Dedifferentiated amniotic fluid mesenchymal stem cell (primary cell): ENCODE measurements at regions not wholly inside any gene's neighbourhood (a gene's known extent, or its start where the extent isn't known, plus 50 kb on each side); places are given as distances from the start of the nearest gene placed in this dataset.
"Not testable (repeated sequence)": the region's sequence is repeated elsewhere in the genome, so short reads cannot be mapped to it uniquely, and the experiment has no call there.

Source experiments
- DNase-seq: peaks from one replicate; pipeline ENCODE4 v3.0.0-alpha.2; 2016; ENCODE audit errors: extremely low spot score

- DNase-seq: not testable (repeated sequence)
Observed at GRCh38 chr1:228796945-228797344, 61.7 kb downstream of the RHOU start.

DNA sequence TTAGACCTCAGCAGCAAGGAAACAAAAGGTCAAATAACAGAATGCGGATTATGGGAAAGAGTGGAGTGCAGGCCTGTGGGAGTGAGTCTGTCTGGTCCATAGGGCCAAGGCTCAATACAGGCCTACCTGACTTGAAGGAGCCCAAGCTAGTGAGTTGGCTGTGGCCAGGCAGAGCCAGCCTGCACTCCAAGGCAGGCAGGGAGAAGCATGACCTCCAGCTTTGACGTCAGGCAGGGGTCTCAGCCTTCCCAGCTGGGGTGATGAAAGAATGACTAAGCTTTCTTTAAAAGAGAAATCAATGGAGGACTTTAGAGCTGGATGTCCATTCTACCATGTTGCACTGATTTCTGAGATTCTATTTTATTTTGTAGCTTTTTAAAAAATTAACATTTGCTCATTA, 62.8 kb downstream of the RHOU start:
- DNase-seq: no peak

GRCh38 chr1:228798548-228798947, 63.3 kb downstream of the RHOU start:
- DNase-seq: no peak

- no peak for DNase-seq
Observed at GRCh38 chr1:228799924-228800323, 64.6 kb downstream of the RHOU start.

- DNase-seq: no peak
Observed at GRCh38 chr1:228801068-228801467, 65.8 kb downstream of the RHOU start.

- no peak for DNase-seq
Observed at GRCh38 chr1:228802386-228803220, 67.3 kb downstream of the RHOU start.

DNA sequence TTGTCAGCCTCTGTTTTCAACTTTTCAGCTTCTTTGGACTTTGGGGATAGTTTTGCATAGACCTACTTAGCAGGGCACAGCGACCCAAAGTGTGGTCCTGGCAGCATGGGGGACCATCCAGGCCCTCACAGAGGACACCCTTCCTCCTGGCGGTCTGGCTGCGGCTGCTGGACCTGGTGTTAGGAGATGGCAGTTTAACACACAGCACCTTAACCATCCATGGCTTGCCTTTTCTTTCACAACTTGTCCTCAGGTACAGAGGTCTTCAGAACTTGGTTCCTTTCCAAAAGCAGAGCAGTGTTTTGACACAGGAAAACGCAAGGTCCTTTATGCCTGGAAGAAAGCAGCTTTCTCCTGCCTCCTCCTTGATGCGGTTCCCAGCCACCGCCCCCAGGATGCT, 68.1 kb downstream of the RHOU start:
- DNase-seq: no peak

- DNase-seq: no peak
Observed at GRCh38 chr1:228804173-228804572, 68.9 kb downstream of the RHOU start.

DNA sequence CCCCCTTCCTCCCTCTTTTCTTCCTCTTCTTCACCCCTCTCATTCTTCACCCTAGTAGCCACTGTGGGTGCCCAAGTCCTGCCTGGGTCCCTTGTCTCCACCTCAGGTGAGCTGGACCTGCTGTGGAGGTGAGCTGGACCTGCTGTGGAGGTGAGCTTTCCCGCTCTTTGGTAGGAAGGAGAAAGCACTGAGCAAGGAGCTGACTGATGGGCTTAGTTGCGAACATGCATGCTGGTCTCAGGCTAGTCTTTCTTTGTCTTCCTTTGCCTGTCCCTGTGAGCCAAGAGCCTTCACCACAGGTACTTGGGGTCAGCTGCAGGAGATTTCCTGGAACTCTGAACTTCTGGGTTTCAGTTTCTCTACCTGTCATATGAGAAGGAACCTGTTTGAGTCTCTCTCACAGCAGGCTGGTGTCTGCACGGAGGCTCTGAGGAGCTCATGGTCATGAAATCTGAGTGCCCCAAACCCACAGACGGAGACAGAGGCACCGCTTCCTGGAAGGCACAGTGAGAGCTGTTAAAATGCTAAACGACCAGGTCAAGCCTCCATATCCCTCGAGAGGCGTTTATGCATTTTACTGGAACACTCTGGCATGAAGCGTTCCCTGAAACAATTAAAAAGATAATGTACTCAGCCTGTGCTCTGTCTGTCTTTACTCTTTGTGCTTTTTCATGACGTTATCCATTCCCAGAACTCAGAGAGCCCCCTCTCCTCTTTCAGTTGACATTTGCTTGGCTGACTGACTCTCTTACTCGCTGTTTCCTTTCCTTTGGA, 69.5 kb downstream of the RHOU start:
- DNase-seq: no peak

- DNase-seq: no peak
Observed at GRCh38 chr1:228807904-228808605, 72.8 kb downstream of the RHOU start.

GRCh38 chr1:228809621-228810394, 74.5 kb downstream of the RHOU start:
- DNase-seq: no peak

DNA sequence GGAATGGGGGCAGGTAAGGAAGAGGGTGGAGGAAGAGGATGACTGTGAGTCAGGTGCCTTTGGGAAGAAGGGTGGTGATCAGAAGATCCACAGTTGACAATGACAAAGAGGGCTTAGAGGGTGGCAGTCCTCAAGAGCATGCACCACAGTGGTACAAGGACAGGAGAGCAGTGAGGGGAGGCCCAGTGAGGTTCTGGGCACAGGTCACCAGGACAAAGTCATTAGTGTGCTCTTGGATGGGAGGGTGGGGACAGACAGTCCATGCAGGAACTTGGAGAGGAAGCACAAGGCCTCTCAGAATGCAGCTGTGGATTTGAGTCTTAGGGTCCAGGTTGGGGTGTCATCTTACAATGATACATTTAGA, 75.1 kb downstream of the RHOU start:
- DNase-seq: no peak

DNA sequence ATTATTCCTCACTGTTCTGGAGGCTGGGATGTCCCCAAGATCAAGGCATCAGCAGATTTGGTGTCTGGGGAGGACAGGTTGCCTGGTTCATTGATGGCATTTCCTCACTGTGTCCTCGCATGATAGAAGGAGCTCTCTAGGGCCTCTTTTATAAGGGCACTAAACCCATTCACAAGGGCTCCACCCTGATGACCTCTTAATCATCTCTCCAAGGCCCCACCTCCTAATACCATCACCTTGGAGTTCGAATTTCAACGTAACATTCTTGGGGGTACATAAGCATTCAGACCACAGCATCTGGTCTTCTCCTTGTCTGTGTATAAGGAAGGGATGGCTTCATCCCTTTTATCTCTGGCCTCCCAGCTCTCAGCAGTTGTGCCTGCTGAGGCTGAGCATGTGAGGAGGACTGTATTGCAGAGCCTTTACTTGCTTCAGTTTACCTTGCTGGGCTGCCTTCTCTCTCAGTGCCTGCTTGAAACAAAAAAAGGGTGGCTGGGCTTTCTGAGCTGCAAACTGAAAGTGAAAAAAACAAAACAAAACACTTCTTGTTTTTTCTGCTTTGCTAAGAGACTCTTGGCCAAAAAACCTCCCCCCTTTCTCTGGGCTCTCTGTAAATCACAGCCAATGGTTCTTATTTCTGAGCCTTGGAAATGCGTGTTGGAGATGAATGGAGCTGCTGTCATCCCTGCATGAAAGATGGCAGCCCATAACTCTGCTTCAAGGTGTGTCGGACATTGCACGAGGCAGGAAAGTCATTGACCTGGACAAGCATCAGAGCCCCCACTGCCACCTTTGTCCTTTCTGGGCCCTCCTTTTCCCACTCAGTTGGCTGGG, 75.8 kb downstream of the RHOU start:
- no peak for DNase-seq

- no peak for DNase-seq
Observed at GRCh38 chr1:228811712-228812305, 76.5 kb downstream of the RHOU start.

DNA sequence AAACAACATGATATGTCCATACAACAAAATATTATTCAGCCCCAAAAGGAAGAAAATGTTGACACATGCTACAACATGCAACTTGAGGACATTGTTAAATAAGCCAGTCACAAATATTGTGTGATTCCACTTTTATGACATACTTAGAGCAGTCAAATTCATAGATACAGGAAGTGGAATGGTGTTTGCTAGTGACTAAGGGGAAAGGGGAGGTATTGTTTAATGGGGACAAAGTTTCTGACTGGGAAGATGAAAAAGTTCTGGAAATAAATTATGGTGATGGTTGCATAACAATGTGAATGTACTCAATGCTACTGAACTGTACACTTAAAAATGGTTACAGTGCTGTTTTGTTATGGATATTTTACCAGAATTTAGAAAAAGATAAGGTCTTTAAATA, 77.7 kb downstream of the RHOU start:
- DNase-seq: no peak

GRCh38 chr1:228814176-228814575, 78.9 kb downstream of the RHOU start:
- DNase-seq: no peak

DNA sequence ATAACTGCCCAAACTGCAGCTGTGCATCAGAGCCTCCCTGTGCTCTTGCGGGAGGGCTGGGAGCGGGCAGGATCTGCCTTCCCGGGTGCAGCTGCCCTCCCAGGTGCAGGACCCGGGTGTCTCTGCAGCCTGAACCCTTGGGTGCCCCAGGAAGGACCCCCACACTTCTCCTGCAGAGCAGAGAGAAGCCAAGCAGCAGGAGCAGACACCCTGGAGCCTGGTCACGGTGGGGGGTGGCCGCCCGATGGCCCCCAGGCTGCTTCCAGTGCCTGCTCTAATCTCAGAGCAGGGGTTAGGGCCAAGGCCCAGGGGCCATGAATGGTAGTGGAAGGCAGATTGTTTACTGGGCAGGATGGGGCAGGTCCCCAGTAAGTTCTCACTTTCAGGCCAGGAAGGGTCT, 83.0 kb downstream of the RHOU start:
- no peak for DNase-seq

- no peak for DNase-seq
Observed at GRCh38 chr1:228818928-228819630, 83.8 kb downstream of the RHOU start.

GRCh38 chr1:228821252-228821651, 86.0 kb downstream of the RHOU start:
- DNase-seq: no peak

DNA sequence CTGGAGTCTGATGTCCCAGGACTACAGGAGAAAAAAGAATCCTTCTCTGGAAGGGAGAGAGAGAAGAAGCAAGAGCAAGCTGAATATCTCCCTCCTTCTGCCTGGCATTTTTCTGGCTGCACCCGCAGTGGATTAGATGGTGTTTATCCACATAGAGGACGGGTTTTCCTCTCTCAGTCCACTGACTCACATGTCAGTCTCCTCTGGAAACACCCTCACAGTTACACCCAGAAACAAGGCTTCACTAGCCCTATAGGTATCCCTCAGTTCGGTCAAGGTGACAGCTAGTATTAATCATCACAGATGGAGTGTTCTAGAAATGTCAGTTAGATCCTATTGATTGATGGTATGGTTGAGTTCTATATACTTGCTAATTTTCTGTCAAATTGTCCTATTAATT, 87.9 kb downstream of the RHOU start:
- DNase-seq: no peak
